Nephron (organoid): ENCODE measurements at regions not wholly inside any gene's neighbourhood (a gene's known extent, or its start where the extent isn't known, plus 50 kb on each side); places are given as distances from the start of the nearest gene placed in this dataset.
A peak's percentile ranks its signal among the peaks of the same experiment; 100 is the strongest.

ENCODE experiments used
- H3K27ac Mint-ChIP-seq, 3 experiments: 2 replicates each; pipeline ENCODE4 v1.8.0; 2020; ENCODE audit warnings: mixed read lengths in 3 of 3, mild to moderate bottlenecking in 2 of 3, moderate library complexity in 1 of 3
- H3K27me3 Mint-ChIP-seq: 2 replicates; pipeline ENCODE4 v1.8.0; 2021; ENCODE audit warnings: low read depth, mild to moderate bottlenecking, moderate library complexity, mixed read lengths
- H3K36me3 Mint-ChIP-seq: 2 replicates; pipeline ENCODE4 v1.8.0; 2020; ENCODE audit warnings: low read depth, mixed read lengths
- H3K4me1 Mint-ChIP-seq: 2 replicates; pipeline ENCODE4 v1.8.0; 2020; ENCODE audit warnings: mixed read lengths
- H3K4me3 Mint-ChIP-seq, 3 experiments: 2 replicates each; pipeline ENCODE4 v1.8.0; 2020; ENCODE audit warnings: mild to moderate bottlenecking in 3 of 3, mixed read lengths in 3 of 3, moderate library complexity in 2 of 3
- H3K9me3 Mint-ChIP-seq: 2 replicates; pipeline ENCODE4 v1.8.0; 2020; ENCODE audit warnings: mixed read lengths
- CTCF ChIP-seq, 3 experiments: fragments of 200-600 bp; sonication (generic); IDR thresholded peaks; one replicate each; pipeline ENCODE4 v1.5.0; 2021; ENCODE audit warnings: antibody characterized with exemption in 3 of 3; ENCODE audit not compliant: unreplicated experiment in 3 of 3

GRCh38 chr4:174422893-174423256 lies 99.4 kb downstream of the HPGD start:
- H3K27ac Mint-ChIP-seq = peak overlapping the region in 1 of 3 experiments; percentile 23
- no peaks in the 10 kb centered on the region for H3K27me3 Mint-ChIP-seq
- no peak overlapping the region for H3K4me3 Mint-ChIP-seq
- H3K36me3 Mint-ChIP-seq = no peaks in the 10 kb centered on the region
- TF ChIP-seq CTCF (IDR thresholded peaks at IDR 0.05; ENCODE audit: unreplicated experiment in 3 of 3) = no peak
- no peaks in the 10 kb centered on the region for H3K9me3 Mint-ChIP-seq
- H3K4me1 Mint-ChIP-seq = peaks cover 6% of the 10 kb centered on the region

GRCh38 chr4:174420316-174420715 lies 102.0 kb downstream of the HPGD start:
- H3K27me3 Mint-ChIP-seq = peaks cover 4% of the 10 kb centered on the region
- no peaks in the 10 kb centered on the region for H3K36me3 Mint-ChIP-seq
- no peak overlapping the region for H3K27ac Mint-ChIP-seq
- peaks cover 6% of the 10 kb centered on the region for H3K4me1 Mint-ChIP-seq
- peaks cover 4% of the 10 kb centered on the region for H3K9me3 Mint-ChIP-seq
- no peak overlapping the region for H3K4me3 Mint-ChIP-seq
- no peak for TF ChIP-seq CTCF (IDR thresholded peaks at IDR 0.05; ENCODE audit: unreplicated experiment in 3 of 3)

- Mint-ChIP-seq H3K9me3 (peaks cover 9% of the 10 kb centered on the region), H3K4me3 (no peak overlapping the region), H3K27ac (no peak overlapping the region), H3K4me1 (peaks cover 6% of the 10 kb centered on the region), H3K36me3 (no peaks in the 10 kb centered on the region), H3K27me3 (peaks cover 6% of the 10 kb centered on the region)
- no peak for TF ChIP-seq CTCF (IDR thresholded peaks at IDR 0.05; ENCODE audit: unreplicated experiment in 3 of 3)
Measured at GRCh38 chr4:174418640-174419212, 103.6 kb downstream of the HPGD start.

GRCh38 chr4:174408841-174409552 lies 113.3 kb downstream of the HPGD start:
- Mint-ChIP-seq H3K4me1 (no peaks in the 10 kb centered on the region), H3K27me3 (no peaks in the 10 kb centered on the region), H3K4me3 (no peak overlapping the region), H3K9me3 (peaks cover 9% of the 10 kb centered on the region), H3K36me3 (no peaks in the 10 kb centered on the region), H3K27ac (no peak overlapping the region)
- no peak for TF ChIP-seq CTCF (IDR thresholded peaks at IDR 0.05; ENCODE audit: unreplicated experiment in 3 of 3)

GRCh38 chr4:174406383-174406782 lies 115.9 kb downstream of the HPGD start:
- Mint-ChIP-seq H3K4me1 (no peaks in the 10 kb centered on the region), H3K4me3 (no peak overlapping the region), H3K27me3 (no peaks in the 10 kb centered on the region), H3K27ac (no peak overlapping the region), H3K36me3 (no peaks in the 10 kb centered on the region), H3K9me3 (peaks cover 6% of the 10 kb centered on the region)
- no peak for TF ChIP-seq CTCF (IDR thresholded peaks at IDR 0.05; ENCODE audit: unreplicated experiment in 3 of 3)

GRCh38 chr4:174405923-174406322 lies 116.4 kb downstream of the HPGD start:
- no peak for TF ChIP-seq CTCF (IDR thresholded peaks at IDR 0.05; ENCODE audit: unreplicated experiment in 3 of 3)
- Mint-ChIP-seq H3K27me3 (no peaks in the 10 kb centered on the region), H3K9me3 (peaks cover 6% of the 10 kb centered on the region), H3K36me3 (no peaks in the 10 kb centered on the region), H3K4me3 (no peak overlapping the region), H3K27ac (no peak overlapping the region), H3K4me1 (no peaks in the 10 kb centered on the region)
